Activated CD8-positive, alpha-beta memory T cell treated with anti-CD3 and anti-CD28 coated beads for 24 hours (primary cell): ENCODE measurements at regions not wholly inside any gene's neighbourhood (a gene's known extent, or its start where the extent isn't known, plus 50 kb on each side); places are given as distances from the start of the nearest gene placed in this dataset.

Experiments used
- DNase-seq: peaks from one replicate; pipeline ENCODE4 v3.0.0-alpha.2; 2020

DNA sequence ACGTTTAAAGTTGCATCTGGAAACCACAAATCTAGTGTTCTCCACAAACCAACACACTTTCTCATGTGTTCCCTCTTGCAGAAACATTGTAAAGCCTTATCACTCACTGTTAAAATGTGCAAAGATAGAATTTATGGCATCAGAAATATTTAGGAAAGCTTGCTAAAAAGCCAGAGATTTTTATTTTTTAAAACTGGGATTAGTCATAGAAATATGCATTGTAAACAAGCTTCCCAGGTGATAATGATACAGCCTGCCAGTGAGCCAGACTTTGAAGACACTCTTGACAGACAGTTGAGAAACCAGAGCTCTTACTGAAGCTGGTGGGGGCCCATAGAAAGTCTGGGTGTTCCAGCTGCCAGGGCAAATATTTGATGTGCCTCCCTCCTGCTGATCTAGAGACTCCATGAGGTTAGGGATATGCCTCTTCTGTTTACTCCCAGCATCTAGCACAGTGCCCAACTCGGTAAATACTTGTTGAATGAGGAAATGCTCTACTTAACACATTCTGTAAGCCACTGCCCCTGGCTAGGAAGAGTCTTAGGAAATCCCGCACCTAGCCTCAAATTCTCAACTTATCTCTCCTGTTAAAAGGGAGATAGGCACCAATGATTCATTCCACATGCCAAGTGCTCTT is 179.0 kb upstream of the RASGEF1B start:
- no peak for DNase-seq

- DNase-seq, result no peak
These were observed 177.0 kb upstream of the RASGEF1B start for GRCh38 chr4:81648576-81649275.

- DNase-seq, result no peak
These were observed 175.7 kb upstream of the RASGEF1B start for GRCh38 chr4:81647388-81647787.

GRCh38 chr4:81642543-81642942 is 170.8 kb upstream of the RASGEF1B start:
- no peak for DNase-seq

GRCh38 chr4:81639248-81639647 is 167.5 kb upstream of the RASGEF1B start:
- no peak for DNase-seq

DNA sequence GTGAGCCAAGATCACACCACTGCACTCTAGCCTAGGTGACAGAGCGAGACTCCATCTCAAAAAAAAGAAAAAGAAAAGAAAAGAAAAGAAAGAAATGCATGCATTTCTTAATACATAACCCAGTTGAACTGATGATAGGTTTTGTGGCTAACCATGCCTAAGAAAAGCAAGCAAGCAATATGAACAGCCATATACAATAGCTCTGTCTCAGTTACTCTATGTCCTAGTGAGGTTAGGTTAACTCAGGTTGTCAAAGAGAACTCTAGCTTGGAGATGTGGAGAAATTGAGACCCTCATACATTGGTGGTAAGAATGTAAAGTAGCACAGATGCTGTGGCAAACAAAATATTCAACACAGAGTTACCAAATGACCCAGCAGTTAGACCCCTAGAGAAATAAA is 167.0 kb upstream of the RASGEF1B start:
- no peak for DNase-seq

DNA sequence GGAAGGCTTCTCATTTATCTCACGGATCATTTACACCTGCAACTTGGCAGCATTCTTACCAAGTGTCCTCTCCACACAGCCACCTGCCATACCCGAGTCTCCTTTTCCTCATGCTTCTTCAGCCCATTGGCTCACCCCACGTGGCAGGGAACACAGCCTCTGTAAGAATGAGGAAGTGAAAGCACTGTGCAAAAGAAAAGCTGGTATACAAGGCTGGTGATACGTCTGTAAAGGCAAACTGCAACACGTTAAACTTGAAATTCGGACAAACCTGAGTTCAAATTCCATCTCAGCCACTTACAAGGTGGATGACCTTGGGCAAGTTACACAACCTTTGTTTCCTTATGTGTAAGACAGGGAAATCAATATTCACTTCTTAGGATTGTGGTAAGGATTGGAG is 164.0 kb upstream of the RASGEF1B start:
- DNase-seq, result no peak

DNA sequence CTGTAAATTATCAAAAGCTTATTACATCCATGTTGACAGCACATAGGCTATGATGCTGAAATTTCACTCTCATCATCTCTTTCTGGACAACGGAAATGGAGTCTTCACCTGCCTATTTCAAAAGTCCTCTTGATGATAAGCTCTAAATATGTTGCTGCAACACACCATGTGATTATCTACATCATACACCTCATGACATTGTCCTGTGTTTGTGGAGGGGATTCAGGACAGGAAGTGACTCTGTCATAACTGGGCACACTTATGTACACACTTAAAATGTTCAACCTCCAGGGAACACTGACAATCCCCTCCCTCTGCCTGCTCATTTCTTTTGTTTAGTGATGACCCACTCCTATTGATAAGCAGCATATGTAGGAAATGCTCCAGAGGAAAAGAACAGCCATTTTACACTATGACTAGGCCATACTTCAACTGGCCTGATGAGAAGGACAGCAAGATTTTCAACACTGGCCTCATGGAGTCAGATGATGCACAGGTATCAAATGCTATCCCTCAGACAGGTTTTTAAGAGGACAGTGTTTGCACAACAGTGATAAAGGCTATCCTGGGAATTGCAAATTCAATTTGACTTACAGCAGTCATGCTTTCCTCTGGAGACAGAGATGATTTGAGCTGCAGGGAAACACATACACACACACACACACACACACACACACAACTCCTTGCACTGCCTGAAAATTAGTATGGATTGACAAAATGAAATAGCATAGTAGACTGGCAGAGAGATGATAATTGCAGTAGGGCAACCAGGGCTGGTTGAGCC is 163.3 kb upstream of the RASGEF1B start:
- no peak for DNase-seq

DNA sequence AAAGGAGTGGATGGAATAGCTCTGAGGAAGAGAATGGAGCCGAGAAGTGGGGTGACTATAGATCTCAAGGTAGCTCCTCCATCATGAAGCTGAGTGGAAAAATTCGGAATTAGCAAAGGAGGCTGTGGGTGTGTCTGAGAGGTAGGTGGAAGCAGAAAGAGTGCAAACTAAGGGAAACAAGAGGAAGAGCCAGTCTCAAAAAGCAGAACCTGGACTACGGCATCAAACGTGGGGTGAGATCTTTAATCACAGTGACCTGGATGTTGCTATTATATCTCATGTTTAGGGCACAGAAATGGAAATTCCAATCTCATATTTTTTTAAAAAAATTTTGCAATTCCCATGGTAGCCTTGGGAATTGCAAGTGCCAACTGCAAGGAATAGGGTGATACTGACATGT is 162.5 kb upstream of the RASGEF1B start:
- DNase-seq, result no peak

- DNase-seq, result no peak
These were observed 161.0 kb upstream of the RASGEF1B start for GRCh38 chr4:81632581-81633299.

- DNase-seq, result no peak
These were observed 160.3 kb upstream of the RASGEF1B start for GRCh38 chr4:81631958-81632441.

DNA sequence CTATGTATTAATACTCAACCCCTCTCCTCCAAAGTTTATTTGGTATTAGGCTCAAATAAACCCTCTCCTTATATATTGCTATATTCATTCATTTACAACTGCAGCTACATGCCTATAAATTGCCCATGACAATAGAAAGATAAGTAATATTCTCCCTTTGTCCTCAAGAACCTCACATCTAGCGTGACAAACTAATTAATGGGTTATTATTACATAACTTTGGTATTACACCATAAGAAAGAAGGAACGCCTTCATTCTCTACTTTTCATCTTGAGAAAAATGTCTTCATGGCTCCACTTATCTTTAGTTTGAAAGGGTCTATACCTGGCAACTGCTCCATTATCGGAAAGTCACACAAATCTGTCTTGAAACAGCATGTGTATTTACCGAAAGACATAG is 157.7 kb upstream of the RASGEF1B start:
- DNase-seq, result no peak

- DNase-seq, result no peak
These were observed 156.8 kb upstream of the RASGEF1B start for GRCh38 chr4:81628489-81628888.

- no peak for DNase-seq
These were observed 155.9 kb upstream of the RASGEF1B start for GRCh38 chr4:81627590-81627989.

DNA sequence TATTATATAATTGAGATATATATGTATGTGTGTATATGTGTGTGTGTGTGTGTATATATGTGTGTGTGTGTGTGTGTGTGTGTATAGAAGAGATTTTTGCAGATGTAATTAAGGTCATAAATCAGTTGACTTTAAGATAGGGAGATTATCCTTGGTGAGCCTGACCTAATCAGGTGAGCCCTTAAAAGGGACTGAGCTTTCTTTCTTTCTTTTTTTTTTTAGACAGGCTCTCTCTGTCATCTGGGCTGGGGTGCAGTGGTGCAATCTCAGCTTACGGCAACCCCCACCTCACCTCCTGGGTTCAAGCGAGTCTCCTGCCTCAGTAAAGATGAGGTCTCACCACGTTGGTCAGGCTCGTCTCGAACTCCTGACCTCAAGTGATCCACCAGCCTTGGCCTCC is 155.1 kb upstream of the RASGEF1B start:
- DNase-seq, result no peak

- no peak for DNase-seq
These were observed 154.0 kb upstream of the RASGEF1B start for GRCh38 chr4:81625422-81626417.

DNA sequence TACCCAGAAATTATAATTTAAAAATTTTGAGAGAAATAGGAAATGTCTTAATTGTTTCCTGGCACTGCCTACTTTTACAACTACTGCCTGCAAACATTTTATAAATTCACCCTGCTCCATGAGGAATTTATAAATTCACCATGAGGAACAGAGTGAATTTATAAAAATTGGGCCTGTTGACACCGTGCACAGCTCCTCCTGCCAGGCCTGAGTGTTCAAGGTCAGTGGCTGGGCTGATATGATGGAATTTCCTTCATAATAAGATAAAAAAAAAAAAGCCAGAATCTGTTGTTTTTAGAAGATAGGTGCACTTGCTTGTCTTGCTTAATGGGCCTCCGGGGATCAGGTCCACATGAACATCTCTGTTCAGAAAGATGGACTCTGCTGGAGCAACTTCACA is 151.7 kb upstream of the RASGEF1B start:
- DNase-seq, result no peak

DNA sequence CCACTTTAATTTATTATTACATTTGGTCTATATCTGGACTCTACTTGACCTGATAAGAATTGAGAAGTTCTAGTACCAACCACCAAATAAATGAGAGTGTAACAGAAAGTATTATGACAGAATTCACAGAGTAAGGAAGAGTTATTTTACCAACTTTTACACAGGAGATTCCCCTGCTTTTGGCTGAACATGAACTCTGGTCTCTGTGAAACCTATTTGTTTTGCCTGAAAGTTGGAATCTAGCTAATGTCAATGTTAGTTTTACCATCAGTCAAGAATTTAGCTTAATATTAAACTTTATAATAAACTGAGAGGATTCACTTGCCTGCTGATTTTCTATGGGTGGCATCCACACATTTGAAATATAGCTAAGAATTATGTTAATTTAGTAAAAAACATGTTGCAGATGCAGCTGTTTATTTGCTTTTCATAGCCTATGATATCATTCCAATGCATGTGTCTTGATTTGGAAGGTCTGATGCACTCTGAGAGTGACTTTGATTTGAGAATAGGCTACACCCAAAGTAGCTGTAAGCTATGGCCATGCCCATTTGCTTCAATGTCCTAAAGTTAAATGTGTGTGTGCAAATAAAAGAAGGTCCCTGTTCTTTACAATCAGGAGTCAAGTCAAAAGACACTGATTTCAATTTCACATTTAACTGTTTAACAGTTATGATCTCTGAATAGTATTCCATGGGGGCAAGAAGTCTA is 150.9 kb upstream of the RASGEF1B start:
- no peak for DNase-seq

DNA sequence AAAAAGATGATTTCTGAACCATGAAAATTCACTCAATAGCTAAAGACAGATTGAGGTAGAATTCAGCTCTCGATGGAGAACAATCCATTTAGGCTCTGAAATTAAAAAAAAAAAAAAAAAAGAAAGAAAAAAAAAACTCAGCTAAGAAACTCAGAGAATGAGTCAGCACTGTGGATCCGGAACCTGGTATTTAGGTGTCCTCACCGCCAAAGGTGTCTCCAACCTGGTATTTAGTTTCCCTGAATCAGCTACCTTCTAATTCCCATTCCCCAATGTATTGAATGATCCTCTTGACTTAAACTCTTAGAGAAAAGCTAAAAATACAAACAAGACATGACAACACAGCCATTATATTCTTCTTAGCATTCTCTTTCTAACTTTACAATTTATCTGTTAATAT is 150.3 kb upstream of the RASGEF1B start:
- no peak for DNase-seq

DNA sequence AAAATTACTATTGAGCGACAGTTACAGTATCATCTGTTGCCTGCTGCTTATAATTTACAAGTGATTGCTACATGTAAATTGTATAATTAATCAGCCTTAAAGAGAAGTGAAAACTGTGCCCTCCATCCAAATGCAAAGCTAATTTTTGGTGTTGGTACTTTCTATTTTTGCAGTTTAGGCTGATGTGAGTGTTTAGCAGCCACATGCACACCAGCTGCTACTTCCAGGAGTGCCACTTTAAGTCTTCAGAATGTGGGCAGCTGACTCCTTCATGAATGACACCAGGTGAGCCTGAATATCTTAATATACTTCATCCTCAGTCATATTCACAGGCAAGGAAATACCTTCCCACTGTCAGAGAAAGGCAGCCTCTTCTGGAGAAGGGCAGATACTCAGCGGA is 149.8 kb upstream of the RASGEF1B start:
- no peak for DNase-seq

- no peak for DNase-seq
These were observed 148.7 kb upstream of the RASGEF1B start for GRCh38 chr4:81620442-81620841.
